A549 (cell line): ENCODE measurements at regions not wholly inside any gene's neighbourhood (a gene's known extent, or its start where the extent isn't known, plus 50 kb on each side); places are given as distances from the start of the nearest gene placed in this dataset.

Experiments
- BHLHE40 ChIP-seq: IDR thresholded peaks from 2 replicates; pipeline ENCODE4 v1.6.1; 2012; ENCODE audit warnings: low read depth, low read length, inconsistent platforms
- EP300 ChIP-seq, 2 experiments: fragments of >200 bp; sonication (Bioruptor Twin); formaldehyde crosslinking; IDR thresholded peaks; 2 replicates in 1 of 2; 3 replicates in 1 of 2; pipeline ENCODE4 v1.6.1; 2016 to 2017
- POLR2A ChIP-seq: IDR thresholded peaks from 2 replicates; pipeline ENCODE4 v1.6.1; 2012; ENCODE audit warnings: mild to moderate bottlenecking, low read length
- RFX5 ChIP-seq: fragments of 450-650 bp; IDR thresholded peaks from 2 replicates; pipeline ENCODE4 v1.7.1; 2014; ENCODE audit warnings: antibody characterized with exemption, mild to moderate bottlenecking, moderate library complexity
- SMC3 ChIP-seq: fragments of >200 bp; sonication (Bioruptor Twin); formaldehyde crosslinking; IDR thresholded peaks from 3 replicates; pipeline ENCODE4 v1.6.1; 2018; ENCODE audit warnings: inconsistent platforms
- TF ChIP-seq, protein P1 (sequence below): fragments of >200 bp; sonication (Bioruptor Twin); formaldehyde crosslinking; IDR thresholded peaks from 3 replicates; pipeline ENCODE4 v1.5.1; 2016
- TF ChIP-seq, protein P2 (sequence below): IDR thresholded peaks from 2 replicates; pipeline ENCODE4 v1.6.1; 2012; ENCODE audit warnings: low read depth, borderline replicate concordance

DNA sequence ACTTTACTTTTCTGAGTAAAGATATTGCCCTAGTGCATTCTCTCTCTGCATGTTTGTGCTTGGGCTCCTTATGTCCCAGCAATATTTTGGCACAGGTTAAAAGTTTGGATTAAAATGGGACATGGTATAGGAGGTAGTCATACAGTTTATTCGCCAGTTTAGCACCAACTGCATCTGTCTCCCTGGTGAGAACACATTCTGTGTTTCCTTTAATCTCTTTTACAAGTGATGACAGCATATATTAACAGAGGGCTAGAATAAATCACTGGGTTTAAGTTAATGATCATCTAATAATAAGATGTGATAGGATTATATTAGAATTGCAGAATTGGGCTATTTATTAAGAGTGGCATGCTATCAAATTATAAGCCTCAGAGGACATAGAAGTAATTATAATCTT lies 550.1 kb downstream of the LRRC70 start:
- TF ChIP-seq SMC3 = no peak
- TF ChIP-seq BHLHE40 = no peak
- no peak for TF ChIP-seq POLR2A
- TF ChIP-seq, protein P1, sequence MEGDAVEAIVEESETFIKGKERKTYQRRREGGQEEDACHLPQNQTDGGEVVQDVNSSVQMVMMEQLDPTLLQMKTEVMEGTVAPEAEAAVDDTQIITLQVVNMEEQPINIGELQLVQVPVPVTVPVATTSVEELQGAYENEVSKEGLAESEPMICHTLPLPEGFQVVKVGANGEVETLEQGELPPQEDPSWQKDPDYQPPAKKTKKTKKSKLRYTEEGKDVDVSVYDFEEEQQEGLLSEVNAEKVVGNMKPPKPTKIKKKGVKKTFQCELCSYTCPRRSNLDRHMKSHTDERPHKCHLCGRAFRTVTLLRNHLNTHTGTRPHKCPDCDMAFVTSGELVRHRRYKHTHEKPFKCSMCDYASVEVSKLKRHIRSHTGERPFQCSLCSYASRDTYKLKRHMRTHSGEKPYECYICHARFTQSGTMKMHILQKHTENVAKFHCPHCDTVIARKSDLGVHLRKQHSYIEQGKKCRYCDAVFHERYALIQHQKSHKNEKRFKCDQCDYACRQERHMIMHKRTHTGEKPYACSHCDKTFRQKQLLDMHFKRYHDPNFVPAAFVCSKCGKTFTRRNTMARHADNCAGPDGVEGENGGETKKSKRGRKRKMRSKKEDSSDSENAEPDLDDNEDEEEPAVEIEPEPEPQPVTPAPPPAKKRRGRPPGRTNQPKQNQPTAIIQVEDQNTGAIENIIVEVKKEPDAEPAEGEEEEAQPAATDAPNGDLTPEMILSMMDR = no peak
- no peak for TF ChIP-seq EP300 (IDR thresholded peaks at IDR 0.05)
- TF ChIP-seq RFX5 = no peak
- TF ChIP-seq, protein P2, sequence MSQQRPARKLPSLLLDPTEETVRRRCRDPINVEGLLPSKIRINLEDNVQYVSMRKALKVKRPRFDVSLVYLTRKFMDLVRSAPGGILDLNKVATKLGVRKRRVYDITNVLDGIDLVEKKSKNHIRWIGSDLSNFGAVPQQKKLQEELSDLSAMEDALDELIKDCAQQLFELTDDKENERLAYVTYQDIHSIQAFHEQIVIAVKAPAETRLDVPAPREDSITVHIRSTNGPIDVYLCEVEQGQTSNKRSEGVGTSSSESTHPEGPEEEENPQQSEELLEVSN = no peak
